SK-N-SH treated with all-trans-retinoic acid at 6 μM for 48 hours (cell line): ENCODE measurements at regions not wholly inside any gene's neighbourhood (a gene's known extent, or its start where the extent isn't known, plus 50 kb on each side); places are given as distances from the start of the nearest gene placed in this dataset.
"Not testable (repeated sequence)": the region's sequence is repeated elsewhere in the genome, so short reads cannot be mapped to it uniquely, and the experiment has no call there.

Experiments used
- ARNTL ChIP-seq: fragments of 450-650 bp; formaldehyde crosslinking; IDR thresholded peaks from 2 replicates; pipeline ENCODE4 v1.5.0; 2020; ENCODE audit warnings: low read depth, mild to moderate bottlenecking, moderate library complexity, borderline replicate concordance
- CSDC2 ChIP-seq: fragments of 250-450 bp; sonication (Bioruptor Pico); IDR thresholded peaks from 2 replicates; pipeline ENCODE4 v1.5.0; 2020; ENCODE audit warnings: mild to moderate bottlenecking, moderate library complexity
- ESRRG ChIP-seq: fragments of 250-450 bp; sonication (Bioruptor Pico); IDR thresholded peaks from 2 replicates; pipeline ENCODE4 v1.6.1; 2021; ENCODE audit warnings: mild to moderate bottlenecking
- PATZ1 ChIP-seq: fragments of 250-450 bp; sonication (Bioruptor Pico); IDR thresholded peaks from 2 replicates; pipeline ENCODE4 v1.8.0; 2020; ENCODE audit warnings: mild to moderate bottlenecking, moderate library complexity, borderline replicate concordance
- SNAI2 ChIP-seq: fragments of 250-450 bp; sonication (Bioruptor Pico); IDR thresholded peaks from 2 replicates; pipeline ENCODE4 v1.5.0; 2020; ENCODE audit warnings: mild to moderate bottlenecking, moderate library complexity
- TOX ChIP-seq: fragments of 250-450 bp; sonication (Bioruptor Pico); IDR thresholded peaks from 2 replicates; pipeline ENCODE4 v1.8.0; 2021; ENCODE audit warnings: mild to moderate bottlenecking, moderate library complexity, borderline replicate concordance
- ZFP3 ChIP-seq: fragments of 250-450 bp; sonication (Bioruptor Pico); IDR thresholded peaks from 2 replicates; pipeline ENCODE4 v1.5.0; 2020; ENCODE audit warnings: mild to moderate bottlenecking, moderate library complexity
- ZFP30 ChIP-seq: fragments of 450-650 bp; formaldehyde crosslinking; IDR thresholded peaks from 2 replicates; pipeline ENCODE4 v1.5.0; 2022; ENCODE audit warnings: mild to moderate bottlenecking, moderate library complexity
- ZNF565 ChIP-seq: fragments of 450-650 bp; formaldehyde crosslinking; conservative IDR thresholded peaks from 2 replicates; pipeline ENCODE4 v1.5.0; 2020; ENCODE audit warnings: low read depth, mild to moderate bottlenecking, moderate library complexity
- TF ChIP-seq, protein P1 (sequence below): fragments of 250-450 bp; sonication (Bioruptor Pico); IDR thresholded peaks from 2 replicates; pipeline ENCODE4 v1.8.0; 2021; ENCODE audit warnings: low read depth, mild to moderate bottlenecking, moderate library complexity, borderline replicate concordance

DNA sequence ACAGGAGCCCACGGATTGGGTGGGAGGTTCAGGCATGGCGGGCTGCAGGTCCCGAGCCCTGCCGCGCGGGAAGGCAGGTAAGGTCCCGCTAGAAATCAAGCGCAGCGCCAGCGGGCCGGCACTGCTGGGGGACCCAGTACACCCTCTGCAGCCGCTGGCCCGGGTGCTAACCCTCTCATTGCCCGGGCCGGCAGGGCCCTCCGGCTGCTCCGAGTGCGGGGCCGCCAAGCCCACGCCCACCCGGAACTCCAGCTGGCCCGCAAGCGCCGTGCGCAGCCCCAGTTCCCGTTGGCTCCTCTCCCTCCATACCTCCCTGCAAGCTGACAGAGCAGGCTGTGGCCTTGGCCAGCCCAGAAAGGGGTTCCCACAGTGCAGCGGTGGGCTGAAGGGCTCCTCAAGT is 156.8 kb upstream of the GIMD1 start:
- not testable (repeated sequence) for TF ChIP-seq ZNF565; ESRRG (CRISPR knock-in tag); ZFP3 (CRISPR knock-in tag); ZFP30 (CRISPR knock-in tag); PATZ1 (CRISPR knock-in tag); TOX (CRISPR knock-in tag); ARNTL (CRISPR knock-in tag); SNAI2 (CRISPR knock-in tag); CSDC2
- TF ChIP-seq, protein P1, sequence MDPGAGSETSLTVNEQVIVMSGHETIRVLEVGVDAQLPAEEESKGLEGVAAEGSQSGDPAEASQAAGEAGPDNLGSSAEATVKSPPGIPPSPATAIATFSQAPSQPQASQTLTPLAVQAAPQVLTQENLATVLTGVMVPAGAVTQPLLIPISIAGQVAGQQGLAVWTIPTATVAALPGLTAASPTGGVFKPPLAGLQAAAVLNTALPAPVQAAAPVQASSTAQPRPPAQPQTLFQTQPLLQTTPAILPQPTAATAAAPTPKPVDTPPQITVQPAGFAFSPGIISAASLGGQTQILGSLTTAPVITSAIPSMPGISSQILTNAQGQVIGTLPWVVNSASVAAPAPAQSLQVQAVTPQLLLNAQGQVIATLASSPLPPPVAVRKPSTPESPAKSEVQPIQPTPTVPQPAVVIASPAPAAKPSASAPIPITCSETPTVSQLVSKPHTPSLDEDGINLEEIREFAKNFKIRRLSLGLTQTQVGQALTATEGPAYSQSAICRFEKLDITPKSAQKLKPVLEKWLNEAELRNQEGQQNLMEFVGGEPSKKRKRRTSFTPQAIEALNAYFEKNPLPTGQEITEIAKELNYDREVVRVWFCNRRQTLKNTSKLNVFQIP (CRISPR knock-in tag): not testable (repeated sequence)
